Epithelial cell of esophagus (primary cell): ENCODE measurements at regions not wholly inside any gene's neighbourhood (a gene's known extent, or its start where the extent isn't known, plus 50 kb on each side); places are given as distances from the start of the nearest gene placed in this dataset.

Experiments
- DNase-seq: peaks from one replicate; pipeline ENCODE4 v3.0.0; 2010; ENCODE audit warnings: low read depth
- H3K4me3 ChIP-seq: 2 replicates; pipeline ENCODE4 v1.5.1; 2011; ENCODE audit warnings: mild to moderate bottlenecking, low read length, control low read depth
- TF ChIP-seq, protein P1 (sequence below): IDR thresholded peaks from 2 replicates; pipeline ENCODE4 v1.5.1; 2011; ENCODE audit warnings: low read depth, mild to moderate bottlenecking, low read length, control low read depth, inconsistent platforms; ENCODE audit not compliant: insufficient read depth; ENCODE audit errors: missing control alignments

DNA sequence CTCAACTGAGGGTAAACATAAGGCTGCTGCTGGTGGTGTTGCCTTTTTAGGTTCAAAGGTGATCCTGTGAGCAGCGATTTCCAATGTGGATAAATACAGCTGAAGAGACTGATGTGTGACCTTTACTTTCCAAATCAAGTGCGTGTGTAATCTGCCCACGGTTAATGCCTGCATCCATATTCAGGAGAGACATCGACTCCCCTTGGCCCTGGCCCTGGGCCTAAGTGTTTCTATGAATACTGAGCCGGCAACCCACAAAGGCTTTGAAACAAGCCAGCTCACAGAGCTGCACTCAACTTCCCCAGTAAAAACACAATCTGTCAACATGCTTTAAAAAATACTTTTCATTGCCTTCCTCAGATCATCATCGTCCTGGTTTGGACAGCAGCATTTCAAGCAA, 1026.6 kb downstream of the TMEM182 start:
- H3K4me3 ChIP-seq, result no peak overlapping the region
- TF ChIP-seq, protein P1, sequence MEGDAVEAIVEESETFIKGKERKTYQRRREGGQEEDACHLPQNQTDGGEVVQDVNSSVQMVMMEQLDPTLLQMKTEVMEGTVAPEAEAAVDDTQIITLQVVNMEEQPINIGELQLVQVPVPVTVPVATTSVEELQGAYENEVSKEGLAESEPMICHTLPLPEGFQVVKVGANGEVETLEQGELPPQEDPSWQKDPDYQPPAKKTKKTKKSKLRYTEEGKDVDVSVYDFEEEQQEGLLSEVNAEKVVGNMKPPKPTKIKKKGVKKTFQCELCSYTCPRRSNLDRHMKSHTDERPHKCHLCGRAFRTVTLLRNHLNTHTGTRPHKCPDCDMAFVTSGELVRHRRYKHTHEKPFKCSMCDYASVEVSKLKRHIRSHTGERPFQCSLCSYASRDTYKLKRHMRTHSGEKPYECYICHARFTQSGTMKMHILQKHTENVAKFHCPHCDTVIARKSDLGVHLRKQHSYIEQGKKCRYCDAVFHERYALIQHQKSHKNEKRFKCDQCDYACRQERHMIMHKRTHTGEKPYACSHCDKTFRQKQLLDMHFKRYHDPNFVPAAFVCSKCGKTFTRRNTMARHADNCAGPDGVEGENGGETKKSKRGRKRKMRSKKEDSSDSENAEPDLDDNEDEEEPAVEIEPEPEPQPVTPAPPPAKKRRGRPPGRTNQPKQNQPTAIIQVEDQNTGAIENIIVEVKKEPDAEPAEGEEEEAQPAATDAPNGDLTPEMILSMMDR, result no peak
- DNase-seq, result no peak

DNA sequence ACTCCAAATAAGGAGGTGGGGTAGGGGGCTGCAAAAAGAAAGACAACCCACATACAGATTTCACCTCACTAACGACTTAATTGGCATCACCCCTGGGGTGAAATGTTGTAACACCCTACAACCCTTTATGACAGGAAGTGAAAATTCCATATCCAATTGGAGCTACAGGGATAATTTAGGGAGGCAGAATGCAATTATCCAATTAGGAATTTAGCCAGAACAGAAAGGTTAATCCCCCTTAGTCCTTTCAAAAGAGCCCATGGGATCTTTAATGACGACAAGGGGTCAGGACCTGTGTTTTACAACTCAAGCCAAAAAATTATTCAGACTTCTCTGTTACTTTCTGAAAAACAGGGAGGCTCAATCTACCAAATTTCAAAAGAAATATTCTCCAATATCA, 1027.1 kb downstream of the TMEM182 start:
- DNase-seq, result no peak
- TF ChIP-seq, protein P1, result no peak
- H3K4me3 ChIP-seq, result no peak overlapping the region

DNA sequence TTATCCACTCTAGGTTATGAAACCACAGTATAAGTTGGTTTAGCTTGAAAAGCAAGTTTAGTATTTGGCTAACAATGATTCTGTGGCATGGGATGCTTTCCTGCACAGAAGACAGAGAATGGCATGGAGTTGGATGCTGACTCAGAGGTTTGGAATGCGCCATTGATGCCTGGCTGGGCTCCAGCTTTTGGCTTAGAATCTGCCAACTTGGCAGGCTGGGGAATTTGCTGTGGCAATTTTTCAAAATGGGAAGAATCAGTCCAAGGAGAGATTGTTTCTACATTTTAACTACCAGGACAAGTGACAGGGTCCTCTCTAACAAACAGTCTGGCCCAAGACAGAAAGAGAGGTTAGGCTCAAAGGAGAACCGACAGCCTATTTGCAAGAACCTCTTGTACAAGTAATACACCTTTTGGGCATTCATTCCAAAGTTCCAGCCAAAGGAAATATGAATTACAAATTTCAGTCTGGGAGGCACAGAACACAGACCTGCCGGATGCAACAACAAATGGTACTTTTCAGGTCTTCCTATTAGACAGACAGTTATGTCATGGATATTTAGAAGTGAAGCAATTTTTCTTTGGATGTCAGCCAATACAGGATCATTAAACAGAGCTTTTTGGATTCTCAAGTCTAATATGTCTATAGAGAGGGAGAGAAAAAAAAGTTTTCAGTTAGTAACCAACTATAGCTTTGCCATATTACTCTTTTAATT, 1027.7 kb downstream of the TMEM182 start:
- H3K4me3 ChIP-seq, result no peak overlapping the region
- peak; percentile 49 for DNase-seq
- TF ChIP-seq, protein P1, result no peak

DNA sequence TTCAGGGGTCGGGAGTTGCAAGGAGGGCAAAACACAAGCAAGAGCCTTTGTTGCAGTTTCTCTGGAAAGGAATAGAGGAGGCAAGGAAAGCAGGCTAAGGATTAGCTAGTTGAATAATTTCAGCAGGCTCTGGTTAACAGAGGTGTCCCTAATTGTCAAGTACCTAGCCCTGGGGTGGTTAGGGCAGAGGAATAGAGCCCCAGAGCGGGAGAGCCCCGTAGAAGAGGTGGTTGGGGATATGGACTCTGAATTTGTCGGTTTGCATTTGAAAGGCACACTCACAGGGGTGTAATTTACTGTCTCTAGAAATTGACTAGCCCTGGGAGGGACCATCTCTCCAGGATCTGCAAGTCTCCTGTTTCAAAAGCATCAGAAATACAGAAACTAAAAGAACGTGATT, 1030.2 kb downstream of the TMEM182 start:
- TF ChIP-seq, protein P1, result no peak
- no peak overlapping the region for H3K4me3 ChIP-seq
- no peak for DNase-seq

DNA sequence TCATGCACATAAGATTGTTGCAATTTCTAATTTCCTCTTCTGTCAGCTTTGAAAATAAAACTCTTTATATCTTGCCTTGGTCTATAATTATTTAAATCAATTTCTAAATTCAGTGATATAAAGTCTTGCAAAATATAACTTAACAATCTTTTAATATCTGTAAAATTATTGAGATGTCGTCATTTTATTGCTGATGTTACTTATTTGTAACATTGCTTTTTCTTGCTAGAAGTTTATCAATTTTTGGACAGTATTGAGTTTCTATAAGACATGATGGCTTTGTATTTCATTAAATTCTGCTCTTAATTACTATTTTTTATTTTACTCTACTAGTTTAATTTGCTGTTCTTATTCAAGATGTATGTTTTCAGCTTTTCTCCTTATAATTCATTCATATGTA, 1036.5 kb downstream of the TMEM182 start:
- H3K4me3 ChIP-seq, result no peak overlapping the region
- no peak for DNase-seq
- TF ChIP-seq, protein P1, result no peak

DNA sequence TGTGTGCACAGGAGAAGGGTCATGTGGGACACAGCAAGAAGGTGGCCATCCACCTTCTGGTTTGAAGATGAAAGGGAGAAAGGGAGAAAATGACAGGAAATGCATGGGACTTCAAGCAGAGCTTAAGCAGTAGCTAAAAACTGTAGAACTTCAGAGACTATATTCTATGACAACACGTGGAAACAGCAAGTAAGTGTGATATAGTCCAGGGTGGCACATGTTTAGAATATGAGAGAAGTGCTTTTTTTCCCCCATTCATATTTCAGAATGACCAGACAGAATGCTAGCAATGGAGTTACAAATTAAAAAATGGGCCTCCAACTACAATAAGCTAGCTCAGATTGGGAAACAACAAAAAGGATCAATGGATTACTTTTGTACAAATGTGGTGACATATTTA, 1042.2 kb downstream of the TMEM182 start:
- TF ChIP-seq, protein P1, result no peak
- no peak overlapping the region for H3K4me3 ChIP-seq

GRCh38 chr2:103805746-103806145, 1043.9 kb downstream of the TMEM182 start:
- no peak overlapping the region for H3K4me3 ChIP-seq
- TF ChIP-seq, protein P1, result no peak
- DNase-seq, result peak; percentile 34

More for the DNA sequence above, 1042.2 kb downstream of the TMEM182 start:
- no peak for DNase-seq
